GM12878 (cell line): ENCODE measurements at regions not wholly inside any gene's neighbourhood (a gene's known extent, or its start where the extent isn't known, plus 50 kb on each side); places are given as distances from the start of the nearest gene placed in this dataset.

Experiments used
- ATAC-seq: fragments of 200-7000 bp; cut with Tn5 transposase; 3 replicates; pipeline ENCODE4 v1.9.1; 2020; ENCODE audit warnings: mild to moderate bottlenecking, moderate library complexity
- BruUV-seq: library from RNA; stranded (reverse); fragments of 400-500 nt; replicated peaks from 2 replicates; lab custom pipeline; 2021; lab: Mats Ljungman, UMichigan
- CTCF ChIA-PET: fragments of 300-600 bp; sonication (Branson Sonifier 250); formaldehyde crosslinking; extraction: SDS; loops from one replicate; lab custom pipeline; 2021; ENCODE audit warnings: inconsistent platforms; lab: Yijun Ruan, JAX
- POLR2A ChIA-PET: fragments of 350-600 bp; formaldehyde crosslinking; extraction: SDS; loops from one replicate; lab custom pipeline; 2021; ENCODE audit warnings: inconsistent platforms; lab: Charles Lee
- RAD21 ChIA-PET: fragments of 300-600 bp; sonication (Branson Sonifier 250); formaldehyde crosslinking; loops from one replicate; lab custom pipeline; 2023; ENCODE audit warnings: antibody characterized with exemption; ENCODE audit not compliant: unreplicated experiment; lab: Charles Lee
- SMC1A ChIA-PET: fragments of 300-600 bp; sonication (Branson Sonifier 250); formaldehyde crosslinking; loops from one replicate; lab custom pipeline; 2023; ENCODE audit not compliant: unreplicated experiment, uncharacterized antibody; lab: Charles Lee
- DNase-seq: peaks from one replicate; pipeline ENCODE4 v3.0.0-alpha.2; 2011; ENCODE audit warnings: low read depth, low spot score
- FAIRE-seq: peaks from 3 replicates; lab custom pipeline; 2011; peaks lifted over from hg19 to GRCh38; lab: Jason Lieb, UNC
- H2AFZ ChIP-seq: 2 replicates; pipeline ENCODE4 v1.6.0; 2011; ENCODE audit warnings: low read depth, low read length, control low read depth; ENCODE audit not compliant: control insufficient read depth
- H3K27ac ChIP-seq: 2 replicates; pipeline ENCODE4 v1.5.1; 2011; ENCODE audit warnings: control low read depth; ENCODE audit not compliant: control insufficient read depth, insufficient read depth
- H3K27me3 ChIP-seq, 2 experiments: replicated peaks in 1 of 2; 2 replicates each; pipeline versions ENCODE4 v1.6.0 to v1.6.1; 2011; ENCODE audit warnings: low read length in 1 of 2; ENCODE audit not compliant: control insufficient read depth in 2 of 2, insufficient read depth in 2 of 2
- H3K36me3 ChIP-seq, 2 experiments: 2 replicates each; pipeline ENCODE4 v1.5.1; 2011; ENCODE audit warnings: low read length in 1 of 2; ENCODE audit not compliant: control insufficient read depth in 2 of 2, insufficient read depth in 2 of 2
- H3K4me1 ChIP-seq: 2 replicates; pipeline ENCODE4 v1.6.1; 2011; ENCODE audit warnings: mild to moderate bottlenecking, low read length, moderate library complexity, mixed read lengths; ENCODE audit not compliant: control insufficient read depth, insufficient read depth
- H3K4me2 ChIP-seq: 2 replicates; pipeline ENCODE4 v1.6.0; 2011; ENCODE audit warnings: control low read depth; ENCODE audit not compliant: control insufficient read depth, insufficient read depth
- H3K4me3 ChIP-seq: fragments of 200-600 bp; sonication (generic); 2 replicates; pipeline ENCODE4 v1.5.1; 2016
- H3K79me2 ChIP-seq: 2 replicates; pipeline ENCODE4 v1.6.0; 2011; ENCODE audit warnings: low read length; ENCODE audit not compliant: control insufficient read depth, insufficient read depth
- H3K9ac ChIP-seq: 2 replicates; pipeline ENCODE4 v1.8.0; 2011; ENCODE audit warnings: low read length, control low read depth, mixed read lengths; ENCODE audit not compliant: control insufficient read depth, insufficient read depth
- H3K9me3 ChIP-seq: replicated peaks from 3 replicates; pipeline ENCODE4 v1.5.1; 2011; ENCODE audit warnings: mild to moderate bottlenecking, low read length; ENCODE audit not compliant: control insufficient read depth, insufficient read depth
- H4K20me1 ChIP-seq: 2 replicates; pipeline ENCODE4 v1.6.0; 2011; ENCODE audit not compliant: control insufficient read depth, insufficient read depth
- ATF7 ChIP-seq: fragments of 450-650 bp; IDR thresholded peaks from 2 replicates; pipeline ENCODE4 v1.6.1; 2016; ENCODE audit warnings: low read depth, mild to moderate bottlenecking
- CHD2 ChIP-seq: IDR thresholded peaks from 2 replicates; pipeline ENCODE4 v1.6.1; 2011; ENCODE audit warnings: low read depth, low read length, improper control_type of control experiment, borderline replicate concordance
- ZNF217 ChIP-seq: fragments of 450-650 bp; IDR thresholded peaks from 2 replicates; pipeline ENCODE4 v1.6.1; 2017; ENCODE audit warnings: antibody characterized with exemption, mild to moderate bottlenecking
- WGBS: methylation state at CpG from one replicate; pipeline ENCODE4 v1.1.6; 2016; ENCODE audit warnings: low lambda C conversion rate; ENCODE audit not compliant: insufficient replicate concordance, insufficient coverage; ENCODE audit errors: missing lambda C conversion rate; 5-methylcytosine and 5-hydroxymethylcytosine counted together
- in situ Hi-C: fragments of 300-500 bp; cut with MboI; formaldehyde crosslinking; loops from 9 replicates; pipeline ENCODE4 v1.14.3; 2018; ENCODE audit warnings: mixed read lengths
- intact Hi-C: fragments of 100-400 bp; cut with micrococcal nuclease; formaldehyde crosslinking; loops from one replicate; pipeline ENCODE4 v1.14.2; 2022; ENCODE audit not compliant: unreplicated experiment
- TF ChIP-seq, protein P1 (sequence below): IDR thresholded peaks from 2 replicates; pipeline ENCODE4 v1.6.1; 2012; ENCODE audit warnings: improper control_type of control experiment, low read depth, low read length; ENCODE audit not compliant: insufficient replicate concordance

DNA sequence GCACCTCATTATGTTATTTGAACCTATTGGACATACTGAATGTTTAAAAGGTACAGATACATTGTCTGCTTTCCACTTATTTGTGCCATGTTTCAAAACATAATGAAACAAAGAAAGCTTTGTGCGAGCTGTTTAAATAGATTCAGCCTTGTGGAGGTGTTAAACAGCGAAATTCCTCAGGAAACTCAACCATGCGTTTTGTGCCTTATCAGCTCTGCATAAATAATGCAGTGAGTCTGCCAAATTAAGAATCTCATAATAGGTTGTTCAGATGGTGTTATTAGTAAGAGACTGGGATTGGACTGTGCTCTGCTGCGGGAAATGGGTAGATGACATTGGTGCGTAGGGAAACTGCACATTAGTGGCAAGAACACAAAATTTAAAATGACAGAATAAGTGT, 163.7 kb upstream of the CLEC14A start:
- H3K4me3 ChIP-seq = no peak overlapping the region
- TF ChIP-seq CHD2 (no peak), ATF7 (no peak), ZNF217 (no peak)
- TF ChIP-seq, protein P1, sequence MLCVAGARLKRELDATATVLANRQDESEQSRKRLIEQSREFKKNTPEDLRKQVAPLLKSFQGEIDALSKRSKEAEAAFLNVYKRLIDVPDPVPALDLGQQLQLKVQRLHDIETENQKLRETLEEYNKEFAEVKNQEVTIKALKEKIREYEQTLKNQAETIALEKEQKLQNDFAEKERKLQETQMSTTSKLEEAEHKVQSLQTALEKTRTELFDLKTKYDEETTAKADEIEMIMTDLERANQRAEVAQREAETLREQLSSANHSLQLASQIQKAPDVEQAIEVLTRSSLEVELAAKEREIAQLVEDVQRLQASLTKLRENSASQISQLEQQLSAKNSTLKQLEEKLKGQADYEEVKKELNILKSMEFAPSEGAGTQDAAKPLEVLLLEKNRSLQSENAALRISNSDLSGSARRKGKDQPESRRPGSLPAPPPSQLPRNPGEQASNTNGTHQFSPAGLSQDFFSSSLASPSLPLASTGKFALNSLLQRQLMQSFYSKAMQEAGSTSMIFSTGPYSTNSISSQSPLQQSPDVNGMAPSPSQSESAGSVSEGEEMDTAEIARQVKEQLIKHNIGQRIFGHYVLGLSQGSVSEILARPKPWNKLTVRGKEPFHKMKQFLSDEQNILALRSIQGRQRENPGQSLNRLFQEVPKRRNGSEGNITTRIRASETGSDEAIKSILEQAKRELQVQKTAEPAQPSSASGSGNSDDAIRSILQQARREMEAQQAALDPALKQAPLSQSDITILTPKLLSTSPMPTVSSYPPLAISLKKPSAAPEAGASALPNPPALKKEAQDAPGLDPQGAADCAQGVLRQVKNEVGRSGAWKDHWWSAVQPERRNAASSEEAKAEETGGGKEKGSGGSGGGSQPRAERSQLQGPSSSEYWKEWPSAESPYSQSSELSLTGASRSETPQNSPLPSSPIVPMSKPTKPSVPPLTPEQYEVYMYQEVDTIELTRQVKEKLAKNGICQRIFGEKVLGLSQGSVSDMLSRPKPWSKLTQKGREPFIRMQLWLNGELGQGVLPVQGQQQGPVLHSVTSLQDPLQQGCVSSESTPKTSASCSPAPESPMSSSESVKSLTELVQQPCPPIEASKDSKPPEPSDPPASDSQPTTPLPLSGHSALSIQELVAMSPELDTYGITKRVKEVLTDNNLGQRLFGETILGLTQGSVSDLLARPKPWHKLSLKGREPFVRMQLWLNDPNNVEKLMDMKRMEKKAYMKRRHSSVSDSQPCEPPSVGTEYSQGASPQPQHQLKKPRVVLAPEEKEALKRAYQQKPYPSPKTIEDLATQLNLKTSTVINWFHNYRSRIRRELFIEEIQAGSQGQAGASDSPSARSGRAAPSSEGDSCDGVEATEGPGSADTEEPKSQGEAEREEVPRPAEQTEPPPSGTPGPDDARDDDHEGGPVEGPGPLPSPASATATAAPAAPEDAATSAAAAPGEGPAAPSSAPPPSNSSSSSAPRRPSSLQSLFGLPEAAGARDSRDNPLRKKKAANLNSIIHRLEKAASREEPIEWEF = no peak
- no peaks in the 10 kb centered on the region for H4K20me1 ChIP-seq
- no TSS peak for BruUV-seq
- H3K36me3 ChIP-seq = no peaks in the 10 kb centered on the region
- in situ Hi-C loops = no loop called here
- intact Hi-C loops = no loop called here
- H2AFZ ChIP-seq = no peak overlapping the region
- H3K27ac ChIP-seq = no peak overlapping the region
- no peaks in the 10 kb centered on the region for H3K27me3 ChIP-seq
- H3K9me3 ChIP-seq = no peaks in the 10 kb centered on the region
- SMC1A ChIA-PET = interaction anchor here (1.2 kb wide), 1 partner anchor 11 kb away, joined by 3 read pairs; no protein-coding TSS in a partner anchor
- DNase-seq (no peak), FAIRE-seq (no peak), ATAC-seq (no peak)
- CTCF ChIA-PET = interaction anchor here (0.5 to 0.8 kb wide), 2 partner anchors 10 to 55 kb away, joined by 3 read pairs; no protein-coding TSS in a partner anchor
- H3K9ac ChIP-seq = no peak overlapping the region
- RAD21 ChIA-PET = no interaction called here
- no peaks in the 10 kb centered on the region for H3K79me2 ChIP-seq
- H3K4me2 ChIP-seq = no peak overlapping the region
- POLR2A ChIA-PET = no interaction called here
- H3K4me1 ChIP-seq = no peaks in the 10 kb centered on the region
- WGBS = 41% methylated on average over 5 of the region's 5 CpGs
